Caco-2 (cell line): ENCODE measurements at regions not wholly inside any gene's neighbourhood (a gene's known extent, or its start where the extent isn't known, plus 50 kb on each side); places are given as distances from the start of the nearest gene placed in this dataset.

Experiments
- BruUV-seq: library from RNA; stranded (reverse); fragments of 400-500 nt; replicated peaks from 2 replicates; lab custom pipeline; 2021; lab: Mats Ljungman, UMichigan
- CTCF ChIA-PET: fragments of 300-600 bp; sonication (Branson Sonifier 250); formaldehyde crosslinking; loops from one replicate; lab custom pipeline; 2022; ENCODE audit warnings: antibody characterized with exemption; lab: Charles Lee
- POLR2A ChIA-PET: fragments of 300-600 bp; sonication (Branson Sonifier 250); formaldehyde crosslinking; loops from one replicate; lab custom pipeline; 2022; ENCODE audit warnings: antibody characterized with exemption; lab: Charles Lee
- DNase-seq, 2 experiments: peaks; one replicate each; pipeline versions ENCODE4 v3.0.0 to v3.0.0-alpha.2; 2020 to 2022
- H3K27me3 ChIP-seq: replicated peaks from 2 replicates; pipeline ENCODE4 v1.6.0; 2011; ENCODE audit warnings: low read length; ENCODE audit not compliant: control insufficient read depth, insufficient read depth
- H3K36me3 ChIP-seq: 2 replicates; pipeline ENCODE4 v1.5.1; 2011; ENCODE audit warnings: low read length; ENCODE audit not compliant: control insufficient read depth, insufficient read depth
- H3K4me1 ChIP-seq: fragments of 250-450 bp; sonication (Bioruptor Pico); 2 replicates; pipeline ENCODE4 v1.5.1; 2020; ENCODE audit warnings: mild to moderate bottlenecking
- H3K4me3 ChIP-seq: 2 replicates; pipeline ENCODE4 v1.5.1; 2011; ENCODE audit warnings: low read depth, mild to moderate bottlenecking, control low read depth, low read length
- H3K9me3 ChIP-seq: fragments of 250-450 bp; sonication (Bioruptor Pico); 2 replicates; pipeline ENCODE4 v1.5.1; 2020; ENCODE audit warnings: mild to moderate bottlenecking, moderate library complexity
- H3K27ac Mint-ChIP-seq: one replicate; pipeline ENCODE4 v1.8.0; 2022; ENCODE audit warnings: mixed read lengths; ENCODE audit not compliant: unreplicated experiment
- H3K27me3 Mint-ChIP-seq: one replicate; pipeline ENCODE4 v1.8.0; 2022; ENCODE audit warnings: mixed read lengths; ENCODE audit not compliant: insufficient read depth, unreplicated experiment
- H3K36me3 Mint-ChIP-seq: one replicate; pipeline ENCODE4 v1.8.0; 2022; ENCODE audit warnings: mild to moderate bottlenecking, mixed read lengths; ENCODE audit not compliant: insufficient read depth, unreplicated experiment
- H3K4me1 Mint-ChIP-seq: one replicate; pipeline ENCODE4 v1.8.0; 2022; ENCODE audit warnings: low read depth, mixed read lengths; ENCODE audit not compliant: unreplicated experiment
- H3K4me3 Mint-ChIP-seq: one replicate; pipeline ENCODE4 v1.8.0; 2022; ENCODE audit warnings: mild to moderate bottlenecking, moderate library complexity, mixed read lengths; ENCODE audit not compliant: unreplicated experiment
- H3K9me3 Mint-ChIP-seq: one replicate; pipeline ENCODE4 v1.8.0; 2022; ENCODE audit warnings: mixed read lengths; ENCODE audit not compliant: unreplicated experiment
- CTCF ChIP-seq, 2 experiments: fragments of 200-600 bp in 1 of 2; IDR thresholded peaks; 1 replicate in 1 of 2; 2 replicates in 1 of 2; pipeline versions ENCODE4 v1.5.1 to v1.8.0; 2011 to 2022; ENCODE audit warnings: antibody characterized with exemption in 1 of 2, control low read depth in 1 of 2, inconsistent platforms in 1 of 2, low read depth in 1 of 2, low read length in 1 of 2, mild to moderate bottlenecking in 1 of 2, moderate library complexity in 1 of 2; ENCODE audit not compliant: insufficient read depth in 1 of 2, severe bottlenecking in 1 of 2, unreplicated experiment in 1 of 2
- intact Hi-C: fragments of 100-400 bp; cut with micrococcal nuclease; formaldehyde crosslinking; loops from one replicate; pipeline ENCODE4 v1.10.0; 2022; ENCODE audit not compliant: unreplicated experiment

GRCh38 chr14:29232711-29233110 lies 466.1 kb downstream of the FOXG1 start:
- ChIA-PET CTCF (no interaction called here), POLR2A (no interaction called here)
- no peak for TF ChIP-seq CTCF (IDR thresholded peaks at IDR 0.05; ENCODE audit: insufficient read depth in 1 of 2, low read depth in 1 of 2, low read length in 1 of 2, severe bottlenecking in 1 of 2, unreplicated experiment in 1 of 2)
- no TSS peak for BruUV-seq
- H3K36me3 ChIP-seq, result no peaks in the 10 kb centered on the region
- no peaks in the 10 kb centered on the region for H3K27me3 ChIP-seq
- no peaks in the 10 kb centered on the region for H3K4me1 ChIP-seq
- Mint-ChIP-seq H3K4me1 (no peaks in the 10 kb centered on the region), H3K27me3 (peaks cover 3% of the 10 kb centered on the region), H3K9me3 (no peaks in the 10 kb centered on the region), H3K4me3 (no peak overlapping the region), H3K27ac (no peak overlapping the region), H3K36me3 (no peaks in the 10 kb centered on the region)
- H3K9me3 ChIP-seq, result no peaks in the 10 kb centered on the region
- H3K4me3 ChIP-seq, result no peak overlapping the region
- DNase-seq, result no peak
- intact Hi-C loops, result no loop called here

- no peaks in the 10 kb centered on the region for H3K36me3 Mint-ChIP-seq
- DNase-seq, result no peak
- no peak for TF ChIP-seq CTCF (IDR thresholded peaks at IDR 0.05; ENCODE audit: insufficient read depth in 1 of 2, low read depth in 1 of 2, low read length in 1 of 2, severe bottlenecking in 1 of 2, unreplicated experiment in 1 of 2)
- H3K9me3 Mint-ChIP-seq, result no peaks in the 10 kb centered on the region
- no peak overlapping the region for H3K4me3 Mint-ChIP-seq
- intact Hi-C loops, result no loop called here
- BruUV-seq, result no TSS peak
- H3K27me3 Mint-ChIP-seq, result peaks cover 3% of the 10 kb centered on the region
- no peaks in the 10 kb centered on the region for H3K9me3 ChIP-seq
- H3K4me1 Mint-ChIP-seq, result no peaks in the 10 kb centered on the region
- no peak overlapping the region for H3K4me3 ChIP-seq
- no peak overlapping the region for H3K27ac Mint-ChIP-seq
- H3K36me3 ChIP-seq, result no peaks in the 10 kb centered on the region
- no peaks in the 10 kb centered on the region for H3K27me3 ChIP-seq
- ChIA-PET POLR2A (no interaction called here), CTCF (no interaction called here)
- no peaks in the 10 kb centered on the region for H3K4me1 ChIP-seq
Measured at GRCh38 chr14:29233188-29233587, 466.6 kb downstream of the FOXG1 start.

GRCh38 chr14:29235991-29236390 lies 469.4 kb downstream of the FOXG1 start:
- Mint-ChIP-seq H3K36me3 (no peaks in the 10 kb centered on the region), H3K27me3 (peaks cover 3% of the 10 kb centered on the region), H3K4me1 (no peaks in the 10 kb centered on the region), H3K9me3 (no peaks in the 10 kb centered on the region), H3K4me3 (no peak overlapping the region), H3K27ac (no peak overlapping the region)
- ChIA-PET CTCF (no interaction called here), POLR2A (no interaction called here)
- no peaks in the 10 kb centered on the region for H3K36me3 ChIP-seq
- no peak for TF ChIP-seq CTCF (IDR thresholded peaks at IDR 0.05; ENCODE audit: insufficient read depth in 1 of 2, low read depth in 1 of 2, low read length in 1 of 2, severe bottlenecking in 1 of 2, unreplicated experiment in 1 of 2)
- BruUV-seq, result no TSS peak
- intact Hi-C loops, result no loop called here
- no peaks in the 10 kb centered on the region for H3K4me1 ChIP-seq
- H3K27me3 ChIP-seq, result no peaks in the 10 kb centered on the region
- no peak for DNase-seq
- no peaks in the 10 kb centered on the region for H3K9me3 ChIP-seq
- no peak overlapping the region for H3K4me3 ChIP-seq
